HG02759 (cell line): ENCODE measurements at regions not wholly inside any gene's neighbourhood (a gene's known extent, or its start where the extent isn't known, plus 50 kb on each side); places are given as distances from the start of the nearest gene placed in this dataset.
"Not testable (repeated sequence)": the region's sequence is repeated elsewhere in the genome, so short reads cannot be mapped to it uniquely, and the experiment has no call there.

ENCODE experiments used
- ATAC-seq: cut with Tn5 transposase; IDR thresholded peaks from one replicate; pipeline ENCODE4 v1.9.1; 2021; ENCODE audit warnings: mild to moderate bottlenecking, moderate library complexity; ENCODE audit not compliant: unreplicated experiment

GRCh38 chr13:34721631-34722595 lies 220.2 kb upstream of the NBEA start:
- no peak for ATAC-seq

DNA sequence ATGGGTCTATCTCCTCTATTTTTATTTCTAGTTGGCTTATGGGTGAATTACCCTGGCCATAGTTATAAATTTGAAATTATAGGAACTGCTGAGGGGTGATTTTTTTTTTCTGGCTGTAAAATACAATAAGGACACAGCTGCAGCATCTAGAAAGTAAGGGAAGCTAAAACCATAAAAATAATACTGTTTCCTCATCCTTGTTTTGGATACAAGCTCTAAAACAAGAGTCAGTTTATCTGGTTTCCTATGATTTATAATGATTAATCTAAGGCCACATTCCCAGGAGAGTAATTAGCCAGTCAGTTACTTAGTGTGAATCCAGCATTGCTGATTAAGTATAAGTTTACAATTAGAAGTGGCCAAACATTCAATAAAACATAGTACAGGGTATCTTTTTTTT lies 219.1 kb upstream of the NBEA start:
- ATAC-seq = no peak

GRCh38 chr13:34730961-34731360 lies 211.1 kb upstream of the NBEA start:
- ATAC-seq = no peak

DNA sequence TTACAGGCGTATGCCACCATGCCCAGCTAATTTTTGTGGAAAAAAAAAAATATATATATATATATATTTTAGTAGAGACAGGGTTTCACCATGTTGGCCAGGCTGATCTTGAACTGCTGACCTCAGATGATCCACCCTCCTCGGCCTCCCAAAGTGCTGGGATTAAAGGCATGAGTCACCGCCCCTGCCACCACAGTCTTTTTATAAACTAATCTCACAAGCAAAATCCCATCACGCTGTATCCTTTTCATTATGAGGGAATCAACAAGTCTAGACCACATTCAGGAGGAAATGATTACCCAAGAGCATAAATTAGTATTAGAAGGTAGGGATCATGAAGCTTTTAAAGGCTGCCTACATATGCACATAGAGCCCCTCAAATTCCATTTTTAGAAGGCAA lies 210.6 kb upstream of the NBEA start:
- no peak for ATAC-seq

GRCh38 chr13:34733721-34734120 lies 208.3 kb upstream of the NBEA start:
- no peak for ATAC-seq

DNA sequence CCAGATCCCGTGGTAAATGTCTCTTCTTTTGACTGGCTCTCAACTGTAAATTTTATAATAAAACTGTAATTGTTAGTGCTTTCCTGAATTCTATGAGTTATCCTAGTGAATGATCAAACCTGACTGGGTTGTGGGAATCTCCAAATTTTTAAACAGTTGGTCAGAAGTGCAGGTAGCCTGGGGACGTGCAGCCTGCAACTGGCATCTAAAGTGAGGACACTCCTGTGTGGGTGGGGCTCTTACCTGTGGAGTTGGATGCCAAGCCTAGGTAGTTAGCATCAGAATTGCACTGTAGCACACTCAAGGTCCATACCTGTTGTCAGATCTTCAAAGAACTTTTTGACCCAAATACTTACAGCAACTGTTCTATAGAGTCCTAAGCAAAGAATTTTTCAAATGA lies 207.1 kb upstream of the NBEA start:
- no peak for ATAC-seq

- no peak for ATAC-seq
These were observed 203.6 kb upstream of the NBEA start for GRCh38 chr13:34738254-34738992.

GRCh38 chr13:34747056-34747455 lies 195.0 kb upstream of the NBEA start:
- not testable (repeated sequence) for ATAC-seq

- ATAC-seq = no peak
These were observed 194.6 kb upstream of the NBEA start for GRCh38 chr13:34747507-34747906.

- ATAC-seq = no peak
These were observed 194.0 kb upstream of the NBEA start for GRCh38 chr13:34748073-34748472.

- ATAC-seq = peak; percentile 37
These were observed 193.5 kb upstream of the NBEA start for GRCh38 chr13:34748596-34748995.

GRCh38 chr13:34749046-34749445 lies 193.0 kb upstream of the NBEA start:
- no peak for ATAC-seq

- ATAC-seq = peak; percentile 67
These were observed 191.8 kb upstream of the NBEA start for GRCh38 chr13:34750078-34750931.

DNA sequence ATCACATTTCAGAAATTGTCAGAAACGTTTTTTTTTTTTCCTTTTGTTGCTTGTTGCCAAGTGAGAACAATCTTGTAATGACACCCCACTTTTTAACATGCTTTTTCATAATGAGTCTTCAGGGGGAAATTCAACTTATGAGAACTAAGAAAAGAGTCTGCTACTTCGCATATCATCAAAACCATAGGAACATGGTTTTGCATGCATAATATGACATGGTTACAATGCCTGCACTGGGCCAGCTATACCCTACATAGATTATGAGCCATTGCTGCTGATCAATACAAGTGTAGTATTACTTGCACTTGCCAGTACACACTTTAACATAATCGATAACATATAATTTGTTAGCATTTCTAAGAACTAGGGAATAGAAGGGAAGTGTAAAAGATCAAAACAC lies 191.0 kb upstream of the NBEA start:
- ATAC-seq = no peak

DNA sequence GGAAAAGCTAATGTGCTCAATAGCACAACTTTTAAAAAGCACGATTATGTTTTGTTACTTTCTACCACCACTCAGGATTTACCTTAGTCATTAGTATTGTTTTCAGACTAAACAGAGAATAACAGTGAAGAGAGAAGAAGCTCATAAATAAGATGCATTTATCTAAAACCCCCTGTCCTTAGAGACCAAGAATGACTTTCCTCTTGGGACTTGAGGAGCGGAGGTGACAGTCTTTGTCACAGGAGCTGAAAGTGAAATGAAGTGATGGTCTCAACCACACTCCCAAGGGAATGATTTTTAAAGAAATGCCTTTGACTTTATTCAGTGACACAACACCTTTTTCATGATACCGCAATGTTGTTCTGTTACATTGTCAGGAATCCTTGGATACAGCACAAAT lies 190.6 kb upstream of the NBEA start:
- peak; percentile 42 for ATAC-seq

DNA sequence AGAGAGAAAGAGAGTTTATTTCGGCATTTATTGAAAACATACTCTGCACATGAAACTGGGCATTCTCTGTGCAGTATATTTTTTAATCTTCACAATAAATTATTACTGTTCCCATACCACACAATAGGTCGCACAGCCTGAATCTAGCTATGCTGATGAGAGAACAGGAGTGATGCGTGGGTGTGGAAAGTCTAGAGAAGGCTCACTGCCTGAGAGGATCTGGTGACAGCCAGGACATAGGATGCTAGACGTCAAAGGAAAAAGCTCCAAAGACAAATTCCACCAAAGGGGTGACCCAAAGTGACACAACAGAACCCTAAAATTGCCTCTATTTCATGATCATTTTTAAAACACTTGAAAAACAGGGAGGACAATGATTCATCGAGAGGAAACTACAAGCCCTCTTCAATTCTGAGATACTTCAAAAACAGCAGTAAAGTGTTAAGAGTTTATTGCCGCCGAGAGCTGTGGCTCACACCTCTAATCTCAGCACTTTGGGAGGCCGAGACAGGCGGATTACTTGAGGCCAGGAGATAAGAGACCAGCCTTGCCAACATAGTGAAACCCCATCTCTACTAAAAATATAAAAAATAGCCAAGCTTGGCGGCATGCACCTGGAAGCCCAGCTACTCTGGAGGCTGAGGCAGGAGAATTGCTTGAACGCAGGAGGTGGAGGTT lies 189.6 kb upstream of the NBEA start:
- no peak for ATAC-seq

DNA sequence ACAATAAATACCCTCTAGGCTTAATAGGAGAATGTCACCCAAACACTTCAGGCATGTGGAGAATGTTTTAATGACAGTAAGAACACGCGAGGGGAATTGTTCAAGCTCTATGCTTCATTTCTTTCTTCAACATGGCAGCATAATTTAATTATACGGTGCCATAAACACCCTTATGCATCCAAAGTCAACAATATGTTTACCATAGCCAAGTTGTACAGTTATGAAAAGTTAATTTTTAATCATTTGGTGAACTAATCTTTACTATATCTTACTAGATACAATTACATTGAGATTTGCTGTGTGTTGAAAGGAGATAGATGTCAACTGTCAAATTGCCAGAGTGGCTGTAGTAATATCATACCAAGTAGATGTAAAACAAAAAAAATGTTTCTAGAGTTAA lies 185.9 kb upstream of the NBEA start:
- ATAC-seq = no peak

DNA sequence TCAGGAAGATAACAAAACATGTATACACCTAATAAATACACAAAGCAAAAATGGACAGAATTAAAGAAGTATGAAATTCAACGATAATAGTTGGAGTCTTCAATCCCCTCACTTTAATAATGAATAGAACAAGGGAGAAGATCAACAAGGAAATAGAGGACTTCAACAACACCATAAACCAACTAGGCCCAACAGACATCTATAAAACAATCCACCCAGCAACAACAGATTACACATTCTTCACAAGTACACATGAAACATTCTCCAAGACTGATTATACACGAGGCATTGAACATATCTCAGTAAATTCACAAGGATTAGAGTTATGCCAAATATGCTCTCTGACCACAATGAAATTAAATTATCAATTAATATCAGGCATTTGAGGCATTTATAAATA lies 185.5 kb upstream of the NBEA start:
- no peak for ATAC-seq

- no peak for ATAC-seq
These were observed 184.6 kb upstream of the NBEA start for GRCh38 chr13:34757441-34757840.

GRCh38 chr13:34758628-34759027 lies 183.4 kb upstream of the NBEA start:
- no peak for ATAC-seq

DNA sequence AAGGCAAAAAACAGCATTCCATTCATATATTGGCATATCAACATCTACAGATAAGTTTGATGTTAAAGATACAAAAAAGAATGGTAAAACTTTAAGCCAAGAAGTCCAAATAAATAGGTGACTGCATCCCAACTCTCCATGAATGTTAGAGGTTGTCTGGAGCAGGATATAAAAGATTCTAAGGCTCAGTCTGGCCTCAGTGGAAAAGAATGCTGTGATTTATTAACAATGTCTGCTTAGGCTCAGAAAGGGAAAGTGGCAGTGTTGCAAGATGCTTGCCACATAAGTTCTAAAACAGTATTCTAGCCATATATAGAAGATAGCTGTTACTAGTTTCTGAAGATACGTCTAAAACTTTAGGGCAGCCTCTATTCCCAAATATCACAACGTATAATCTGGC lies 179.8 kb upstream of the NBEA start:
- ATAC-seq = no peak
